Kidney tubule cell (primary cell): ENCODE measurements at regions not wholly inside any gene's neighbourhood (a gene's known extent, or its start where the extent isn't known, plus 50 kb on each side); places are given as distances from the start of the nearest gene placed in this dataset.

ENCODE experiments used
- DNase-seq: peaks from one replicate; pipeline ENCODE4 v3.0.0-alpha.2; 2018; ENCODE audit warnings: low spot score

GRCh38 chr5:142433526-142434321 lies 108.9 kb upstream of the SPRY4 start:
- peak; percentile 33 for DNase-seq

GRCh38 chr5:142432961-142433360 lies 108.1 kb upstream of the SPRY4 start:
- peak; percentile 12 for DNase-seq

- DNase-seq = no peak
Observed at GRCh38 chr5:142432369-142432863, 107.6 kb upstream of the SPRY4 start.

GRCh38 chr5:142428773-142429473 lies 104.1 kb upstream of the SPRY4 start:
- no peak for DNase-seq

- no peak for DNase-seq
Observed at GRCh38 chr5:142428036-142428772, 103.4 kb upstream of the SPRY4 start.

- DNase-seq = no peak
Observed at GRCh38 chr5:142427529-142427928, 102.7 kb upstream of the SPRY4 start.

- no peak for DNase-seq
Observed at GRCh38 chr5:142427015-142427364, 102.2 kb upstream of the SPRY4 start.

- DNase-seq = peak; percentile 44
Observed at GRCh38 chr5:142426129-142427014, 101.6 kb upstream of the SPRY4 start.

- no peak for DNase-seq
Observed at GRCh38 chr5:142425286-142426065, 100.7 kb upstream of the SPRY4 start.

- peak; percentile 59 for DNase-seq
Observed at GRCh38 chr5:142422429-142422828, 97.6 kb upstream of the SPRY4 start.

- no peak for DNase-seq
Observed at GRCh38 chr5:142421621-142422397, 97.0 kb upstream of the SPRY4 start.

GRCh38 chr5:142421228-142421617 lies 96.4 kb upstream of the SPRY4 start:
- DNase-seq = no peak

- DNase-seq = no peak
Observed at GRCh38 chr5:142420561-142421227, 95.9 kb upstream of the SPRY4 start.

- no peak for DNase-seq
Observed at GRCh38 chr5:142412581-142412980, 87.8 kb upstream of the SPRY4 start.

- DNase-seq = no peak
Observed at GRCh38 chr5:142411656-142412425, 87.0 kb upstream of the SPRY4 start.

- no peak for DNase-seq
Observed at GRCh38 chr5:142411103-142411502, 86.3 kb upstream of the SPRY4 start.

GRCh38 chr5:142408981-142409481 lies 84.2 kb upstream of the SPRY4 start:
- peak; percentile 16 for DNase-seq

GRCh38 chr5:142408536-142408935 lies 83.7 kb upstream of the SPRY4 start:
- no peak for DNase-seq
